ENCODE measurements at regions not wholly inside any gene's neighbourhood (a gene's known extent, or its start where the extent isn't known, plus 50 kb on each side); places are given as distances from the start of the nearest gene placed in this dataset.

DNA sequence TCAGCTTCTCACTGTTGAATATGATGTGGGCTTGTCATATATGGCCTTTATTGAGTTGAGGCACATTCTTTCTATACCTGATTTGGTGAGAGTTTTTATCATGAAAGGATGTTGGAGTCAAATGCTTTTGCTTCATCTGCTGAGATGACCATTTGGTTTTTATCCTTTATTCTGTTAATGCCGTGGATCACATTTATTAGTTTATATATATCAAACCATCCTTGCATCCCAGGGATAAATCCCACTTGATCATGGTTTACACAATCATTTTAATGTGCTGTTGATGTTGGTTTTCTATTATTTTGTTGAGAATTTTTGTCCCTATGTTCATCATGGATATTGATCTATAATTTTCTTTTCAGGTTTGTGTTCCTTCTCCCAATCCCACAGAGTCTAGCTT lies 67.0 kb downstream of the EBLN1 start:
- no peak for TF ChIP-seq EZH2 (IDR thresholded peaks at IDR 0.05; ENCODE audit: insufficient read depth, poor library complexity, severe bottlenecking)
- TF ChIP-seq EZH2phosphoT487 (IDR thresholded peaks at IDR 0.05; ENCODE audit: insufficient read depth, low read depth): no peak

All from GM23248 (cell line).